ENCODE measurements at regions not wholly inside any gene's neighbourhood (a gene's known extent, or its start where the extent isn't known, plus 50 kb on each side); places are given as distances from the start of the nearest gene placed in this dataset.

DNA sequence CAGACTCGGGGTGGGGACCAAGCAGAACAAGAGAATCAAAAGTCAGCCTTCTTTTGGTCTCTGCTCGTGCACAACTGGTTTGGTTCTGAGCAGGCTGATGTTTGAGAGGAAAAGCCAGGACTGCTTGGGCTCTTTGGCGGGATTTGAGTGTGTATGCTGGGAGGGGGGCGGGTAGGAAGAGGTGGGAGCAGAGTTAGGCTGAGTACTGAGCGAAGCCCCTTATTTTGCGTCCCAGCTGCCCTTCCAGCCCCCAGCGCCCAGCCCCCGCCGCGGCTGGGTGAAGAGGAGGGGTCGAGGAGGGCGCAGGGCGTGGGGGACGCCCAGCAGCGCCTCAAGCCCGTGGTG, 153.5 kb upstream of the GOLIM4 start:
- no peaks in the 10 kb centered on the region for H3K9me3 Mint-ChIP-seq
- H3K4me3 Mint-ChIP-seq: peak overlapping the region; percentile 95
- no peak for DNase-seq (ENCODE audit: extremely low spot score, unreplicated experiment)
- peak overlapping the region; percentile 83 for H3K27ac Mint-ChIP-seq
- TF ChIP-seq, protein P1, sequence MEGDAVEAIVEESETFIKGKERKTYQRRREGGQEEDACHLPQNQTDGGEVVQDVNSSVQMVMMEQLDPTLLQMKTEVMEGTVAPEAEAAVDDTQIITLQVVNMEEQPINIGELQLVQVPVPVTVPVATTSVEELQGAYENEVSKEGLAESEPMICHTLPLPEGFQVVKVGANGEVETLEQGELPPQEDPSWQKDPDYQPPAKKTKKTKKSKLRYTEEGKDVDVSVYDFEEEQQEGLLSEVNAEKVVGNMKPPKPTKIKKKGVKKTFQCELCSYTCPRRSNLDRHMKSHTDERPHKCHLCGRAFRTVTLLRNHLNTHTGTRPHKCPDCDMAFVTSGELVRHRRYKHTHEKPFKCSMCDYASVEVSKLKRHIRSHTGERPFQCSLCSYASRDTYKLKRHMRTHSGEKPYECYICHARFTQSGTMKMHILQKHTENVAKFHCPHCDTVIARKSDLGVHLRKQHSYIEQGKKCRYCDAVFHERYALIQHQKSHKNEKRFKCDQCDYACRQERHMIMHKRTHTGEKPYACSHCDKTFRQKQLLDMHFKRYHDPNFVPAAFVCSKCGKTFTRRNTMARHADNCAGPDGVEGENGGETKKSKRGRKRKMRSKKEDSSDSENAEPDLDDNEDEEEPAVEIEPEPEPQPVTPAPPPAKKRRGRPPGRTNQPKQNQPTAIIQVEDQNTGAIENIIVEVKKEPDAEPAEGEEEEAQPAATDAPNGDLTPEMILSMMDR (conservative IDR thresholded peaks at IDR 0.05): no peak
- H3K27me3 Mint-ChIP-seq: peaks cover 51% of the 10 kb centered on the region
- H3K4me1 Mint-ChIP-seq (ENCODE audit: unreplicated experiment): peaks cover 9% of the 10 kb centered on the region
- peaks cover 6% of the 10 kb centered on the region for H3K36me3 Mint-ChIP-seq

DNA sequence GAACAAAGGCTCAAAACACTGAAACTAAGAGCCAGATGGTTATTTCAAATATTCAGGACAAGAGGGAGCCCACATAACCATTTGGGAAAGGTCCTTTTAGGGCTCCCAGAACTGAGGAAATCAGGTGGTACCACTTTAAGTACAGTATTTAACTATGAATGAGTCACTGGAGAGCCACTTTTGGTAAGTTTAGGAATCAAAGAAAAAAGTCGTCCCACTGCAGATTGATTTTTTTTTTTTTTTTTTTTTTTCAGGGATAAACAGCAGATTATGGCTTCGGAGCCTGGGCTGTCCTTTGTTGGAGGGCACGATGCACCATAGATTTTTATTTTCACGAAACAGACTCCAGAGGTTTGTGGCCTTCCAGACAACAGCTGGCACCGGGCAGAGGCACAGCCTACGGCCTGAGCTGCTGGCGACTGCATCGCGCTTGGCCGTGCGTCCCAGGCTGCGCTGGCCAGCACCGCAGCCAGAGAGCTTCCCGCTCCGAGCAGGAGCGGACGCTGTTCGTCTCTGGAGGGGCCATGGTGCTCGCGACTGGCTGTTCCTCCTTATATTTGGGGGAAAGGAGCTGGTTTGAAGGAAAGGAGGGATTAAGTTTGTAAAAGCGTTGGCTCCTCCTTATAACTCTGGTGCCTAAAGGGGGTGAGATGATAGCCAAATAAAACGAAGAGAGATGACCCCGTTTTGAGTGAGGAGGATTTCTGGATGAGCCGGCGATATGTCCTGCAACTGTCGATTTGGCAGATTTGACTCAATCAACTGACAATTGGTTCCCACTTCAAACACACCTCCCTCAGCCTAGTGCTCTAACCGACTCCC, 152.9 kb upstream of the GOLIM4 start:
- Mint-ChIP-seq H3K4me3 (peak overlapping the region; percentile 95), H3K27ac (peak overlapping the region; percentile 83), H3K27me3 (peaks cover 51% of the 10 kb centered on the region), H3K9me3 (no peaks in the 10 kb centered on the region), H3K36me3 (peaks cover 6% of the 10 kb centered on the region), H3K4me1 (ENCODE audit: unreplicated experiment) (peaks cover 9% of the 10 kb centered on the region)
- TF ChIP-seq, protein P1 (conservative IDR thresholded peaks at IDR 0.05): no peak
- DNase-seq (ENCODE audit: extremely low spot score, unreplicated experiment): no peak

DNA sequence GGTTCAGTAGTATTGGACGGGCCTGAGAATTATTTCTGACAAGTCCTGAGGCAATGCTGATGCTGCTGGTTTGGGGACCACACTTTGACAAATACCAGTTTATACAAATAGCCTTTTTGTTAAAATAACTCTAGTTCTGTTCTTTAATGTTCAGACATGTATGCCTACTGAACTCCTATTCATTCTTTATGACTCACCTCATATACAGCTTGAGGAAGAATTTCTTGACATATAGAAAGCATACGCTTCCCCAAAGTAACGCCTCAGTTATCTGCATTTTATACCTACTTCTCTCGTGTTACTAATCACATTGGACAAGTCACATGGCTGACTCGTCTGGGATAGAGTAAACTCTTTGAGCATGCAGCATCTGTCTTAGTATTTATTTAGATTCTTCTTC, 145.4 kb upstream of the GOLIM4 start:
- Mint-ChIP-seq H3K4me3 (no peak overlapping the region), H3K27ac (no peak overlapping the region), H3K36me3 (no peaks in the 10 kb centered on the region), H3K27me3 (peaks cover 20% of the 10 kb centered on the region), H3K4me1 (ENCODE audit: unreplicated experiment) (no peaks in the 10 kb centered on the region), H3K9me3 (no peaks in the 10 kb centered on the region)
- TF ChIP-seq, protein P1 (conservative IDR thresholded peaks at IDR 0.05): no peak
- DNase-seq (ENCODE audit: extremely low spot score, unreplicated experiment): no peak

DNA sequence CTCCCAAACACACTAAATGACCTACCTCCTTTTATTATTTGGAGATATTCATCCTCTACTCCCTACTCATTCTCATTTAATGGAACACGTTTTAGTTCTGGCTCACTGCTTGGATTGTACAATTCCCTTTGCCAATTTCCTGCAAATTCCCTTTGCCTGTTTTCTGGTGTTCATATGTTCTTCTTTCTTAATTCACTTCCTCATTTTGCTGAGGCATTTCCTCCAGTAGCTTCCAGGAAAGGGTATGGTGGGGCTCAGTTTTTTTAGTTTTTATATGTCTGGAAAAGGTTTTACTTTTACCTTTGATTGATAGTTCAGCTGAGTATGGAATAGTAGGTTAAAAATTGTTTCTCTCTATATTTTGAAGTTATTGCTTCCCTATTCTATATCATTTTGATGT, 143.6 kb upstream of the GOLIM4 start:
- Mint-ChIP-seq H3K4me1 (ENCODE audit: unreplicated experiment) (no peaks in the 10 kb centered on the region), H3K27me3 (peaks cover 14% of the 10 kb centered on the region), H3K27ac (no peak overlapping the region), H3K9me3 (no peaks in the 10 kb centered on the region), H3K36me3 (no peaks in the 10 kb centered on the region), H3K4me3 (no peak overlapping the region)
- no peak for DNase-seq (ENCODE audit: extremely low spot score, unreplicated experiment)
- TF ChIP-seq, protein P1 (conservative IDR thresholded peaks at IDR 0.05): no peak

DNA sequence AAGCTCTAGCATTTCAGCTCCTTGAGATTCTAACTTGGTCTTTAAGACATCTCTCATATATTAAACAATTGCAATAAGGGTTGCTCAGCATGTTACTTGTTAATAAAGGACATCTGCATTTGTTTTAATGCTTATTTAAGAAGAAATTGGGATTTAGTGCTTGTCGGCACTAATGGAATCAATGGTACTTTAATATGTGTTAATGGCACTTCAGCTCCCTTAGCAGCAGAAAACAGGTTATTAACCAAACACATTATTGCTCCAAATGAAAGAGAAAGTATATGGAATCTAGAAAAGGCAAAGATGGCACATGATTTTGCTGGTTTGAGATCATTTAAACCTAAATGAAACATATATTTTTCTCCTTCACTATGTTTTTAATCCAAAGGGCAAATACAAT, 137.3 kb upstream of the GOLIM4 start:
- DNase-seq (ENCODE audit: extremely low spot score, unreplicated experiment): no peak
- Mint-ChIP-seq H3K36me3 (no peaks in the 10 kb centered on the region), H3K9me3 (no peaks in the 10 kb centered on the region), H3K27ac (no peak overlapping the region), H3K4me1 (ENCODE audit: unreplicated experiment) (no peaks in the 10 kb centered on the region), H3K4me3 (no peak overlapping the region), H3K27me3 (peaks cover 3% of the 10 kb centered on the region)
- TF ChIP-seq, protein P1 (conservative IDR thresholded peaks at IDR 0.05): no peak
